ENCODE measurements at regions not wholly inside any gene's neighbourhood (a gene's known extent, or its start where the extent isn't known, plus 50 kb on each side); places are given as distances from the start of the nearest gene placed in this dataset.

GRCh38 chr9:81047280-81047679 lies 642.1 kb downstream of the TLE1 start:
- Histone ChIP-seq H3K9me3 (replicated peaks; ENCODE audit: control insufficient read depth, insufficient read depth, low read length) (no peaks in the 10 kb centered on the region), H3K27me3 (replicated peaks in 1 of 2; ENCODE audit: control insufficient read depth in 2 of 2, insufficient read depth in 2 of 2, low read length in 1 of 2) (no peaks in the 10 kb centered on the region), H3K4me3 (no peak overlapping the region), H3K4me2 (ENCODE audit: control insufficient read depth, insufficient read depth) (no peak overlapping the region), H3K4me1 (ENCODE audit: control insufficient read depth, insufficient read depth, low read length) (no peaks in the 10 kb centered on the region), H3K9ac (ENCODE audit: control insufficient read depth, insufficient read depth, low read length) (no peak overlapping the region), H2AFZ (ENCODE audit: control insufficient read depth, low read depth, low read length) (no peak overlapping the region), H3K36me3 (ENCODE audit: control insufficient read depth in 2 of 2, insufficient read depth in 2 of 2, low read length in 1 of 2) (no peaks in the 10 kb centered on the region), H4K20me1 (ENCODE audit: control insufficient read depth, insufficient read depth) (no peaks in the 10 kb centered on the region), H3K79me2 (ENCODE audit: control insufficient read depth, insufficient read depth, low read length) (no peaks in the 10 kb centered on the region), H3K27ac (ENCODE audit: control insufficient read depth, insufficient read depth) (no peak overlapping the region)
- ChIA-PET POLR2A (no interaction called here), CTCF (interaction anchor here (0.8 kb wide), 1 partner anchor 13 kb away, joined by 3 read pairs; no protein-coding TSS in a partner anchor), RAD21 (ENCODE audit: unreplicated experiment) (no interaction called here), SMC1A (ENCODE audit: uncharacterized antibody, unreplicated experiment) (no interaction called here)
- no TSS peak for BruUV-seq (replicated peaks)
- no peak for DNase-seq (ENCODE audit: low read depth, low spot score)
- TF ChIP-seq MTA2 (IDR thresholded peaks at IDR 0.05; ENCODE audit: low read depth) (no peak), TARDBP (IDR thresholded peaks at IDR 0.05; ENCODE audit: borderline replicate concordance) (no peak), ASH2L (IDR thresholded peaks at IDR 0.05; ENCODE audit: borderline replicate concordance, low read depth) (no peak), RBBP5 (conservative IDR thresholded peaks at IDR 0.05) (no peak), CBX5 (IDR thresholded peaks at IDR 0.05; ENCODE audit: low read depth) (no peak), TAF1 (IDR thresholded peaks at IDR 0.05; ENCODE audit: borderline replicate concordance, low read depth, low read length) (no peak), USF1 (IDR thresholded peaks at IDR 0.05; ENCODE audit: borderline replicate concordance, extremely low read length, insufficient read depth, low read depth, low read length) (no peak), POLR2A (IDR thresholded peaks at IDR 0.05; ENCODE audit: low read depth, low read length) (no peak), CBFB (IDR thresholded peaks at IDR 0.05; ENCODE audit: low read depth) (no peak), KLF5 (IDR thresholded peaks at IDR 0.05; ENCODE audit: partially characterized antibody) (no peak)
- TF ChIP-seq, protein P1, sequence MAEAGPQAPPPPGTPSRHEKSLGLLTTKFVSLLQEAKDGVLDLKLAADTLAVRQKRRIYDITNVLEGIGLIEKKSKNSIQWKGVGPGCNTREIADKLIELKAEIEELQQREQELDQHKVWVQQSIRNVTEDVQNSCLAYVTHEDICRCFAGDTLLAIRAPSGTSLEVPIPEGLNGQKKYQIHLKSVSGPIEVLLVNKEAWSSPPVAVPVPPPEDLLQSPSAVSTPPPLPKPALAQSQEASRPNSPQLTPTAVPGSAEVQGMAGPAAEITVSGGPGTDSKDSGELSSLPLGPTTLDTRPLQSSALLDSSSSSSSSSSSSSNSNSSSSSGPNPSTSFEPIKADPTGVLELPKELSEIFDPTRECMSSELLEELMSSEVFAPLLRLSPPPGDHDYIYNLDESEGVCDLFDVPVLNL (IDR thresholded peaks at IDR 0.05; ENCODE audit: low read depth, low read length) = no peak
- TF ChIP-seq, protein P2, sequence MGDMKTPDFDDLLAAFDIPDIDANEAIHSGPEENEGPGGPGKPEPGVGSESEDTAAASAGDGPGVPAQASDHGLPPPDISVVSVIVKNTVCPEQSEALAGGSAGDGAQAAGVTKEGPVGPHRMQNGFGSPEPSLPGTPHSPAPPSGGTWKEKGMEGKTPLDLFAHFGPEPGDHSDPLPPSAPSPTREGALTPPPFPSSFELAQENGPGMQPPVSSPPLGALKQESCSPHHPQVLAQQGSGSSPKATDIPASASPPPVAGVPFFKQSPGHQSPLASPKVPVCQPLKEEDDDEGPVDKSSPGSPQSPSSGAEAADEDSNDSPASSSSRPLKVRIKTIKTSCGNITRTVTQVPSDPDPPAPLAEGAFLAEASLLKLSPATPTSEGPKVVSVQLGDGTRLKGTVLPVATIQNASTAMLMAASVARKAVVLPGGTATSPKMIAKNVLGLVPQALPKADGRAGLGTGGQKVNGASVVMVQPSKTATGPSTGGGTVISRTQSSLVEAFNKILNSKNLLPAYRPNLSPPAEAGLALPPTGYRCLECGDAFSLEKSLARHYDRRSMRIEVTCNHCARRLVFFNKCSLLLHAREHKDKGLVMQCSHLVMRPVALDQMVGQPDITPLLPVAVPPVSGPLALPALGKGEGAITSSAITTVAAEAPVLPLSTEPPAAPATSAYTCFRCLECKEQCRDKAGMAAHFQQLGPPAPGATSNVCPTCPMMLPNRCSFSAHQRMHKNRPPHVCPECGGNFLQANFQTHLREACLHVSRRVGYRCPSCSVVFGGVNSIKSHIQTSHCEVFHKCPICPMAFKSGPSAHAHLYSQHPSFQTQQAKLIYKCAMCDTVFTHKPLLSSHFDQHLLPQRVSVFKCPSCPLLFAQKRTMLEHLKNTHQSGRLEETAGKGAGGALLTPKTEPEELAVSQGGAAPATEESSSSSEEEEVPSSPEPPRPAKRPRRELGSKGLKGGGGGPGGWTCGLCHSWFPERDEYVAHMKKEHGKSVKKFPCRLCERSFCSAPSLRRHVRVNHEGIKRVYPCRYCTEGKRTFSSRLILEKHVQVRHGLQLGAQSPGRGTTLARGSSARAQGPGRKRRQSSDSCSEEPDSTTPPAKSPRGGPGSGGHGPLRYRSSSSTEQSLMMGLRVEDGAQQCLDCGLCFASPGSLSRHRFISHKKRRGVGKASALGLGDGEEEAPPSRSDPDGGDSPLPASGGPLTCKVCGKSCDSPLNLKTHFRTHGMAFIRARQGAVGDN (IDR thresholded peaks at IDR 0.05) = no peak
- TF ChIP-seq, protein P3, sequence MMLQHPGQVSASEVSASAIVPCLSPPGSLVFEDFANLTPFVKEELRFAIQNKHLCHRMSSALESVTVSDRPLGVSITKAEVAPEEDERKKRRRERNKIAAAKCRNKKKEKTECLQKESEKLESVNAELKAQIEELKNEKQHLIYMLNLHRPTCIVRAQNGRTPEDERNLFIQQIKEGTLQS (IDR thresholded peaks at IDR 0.05; ENCODE audit: borderline replicate concordance, extremely low read depth, low read depth, low read length) = no peak
- intact Hi-C loops (cut with micrococcal nuclease; ENCODE audit: unreplicated experiment) (no loop called here), in situ Hi-C loops (cut with MboI) (no loop called here)
- 63% methylated on average over 1 of the region's 1 CpG for WGBS (ENCODE audit: insufficient coverage, insufficient replicate concordance, low lambda C conversion rate, missing lambda C conversion rate)
- no peak for FAIRE-seq
- no peak for ATAC-seq

All from GM12878 (cell line).